ENCODE measurements at regions not wholly inside any gene's neighbourhood (a gene's known extent, or its start where the extent isn't known, plus 50 kb on each side); places are given as distances from the start of the nearest gene placed in this dataset.

GRCh38 chr4:18626996-18627395 is 605.4 kb upstream of the LCORL start:
- TF ChIP-seq CTCF (IDR thresholded peaks at IDR 0.05 in 8 of 11, conservative IDR thresholded peaks at IDR 0.05 in 3 of 11) (no peak), POLR2A (IDR thresholded peaks at IDR 0.05) (no peak), POLR2AphosphoS5 (IDR thresholded peaks at IDR 0.05) (no peak)
